GM23248 (cell line): ENCODE measurements at regions not wholly inside any gene's neighbourhood (a gene's known extent, or its start where the extent isn't known, plus 50 kb on each side); places are given as distances from the start of the nearest gene placed in this dataset.

Experiments used
- EZH2 ChIP-seq: fragments of 200-600 bp; sonication (generic); IDR thresholded peaks from 2 replicates; pipeline ENCODE4 v1.6.1; 2018; ENCODE audit warnings: antibody characterized with exemption, mild to moderate bottlenecking; ENCODE audit not compliant: insufficient read depth, poor library complexity, severe bottlenecking
- EZH2phosphoT487 ChIP-seq: fragments of 200-600 bp; sonication (generic); IDR thresholded peaks from 2 replicates; pipeline ENCODE4 v1.6.1; 2018; ENCODE audit warnings: antibody characterized with exemption, moderate library complexity, mild to moderate bottlenecking, low read depth; ENCODE audit not compliant: insufficient read depth

DNA sequence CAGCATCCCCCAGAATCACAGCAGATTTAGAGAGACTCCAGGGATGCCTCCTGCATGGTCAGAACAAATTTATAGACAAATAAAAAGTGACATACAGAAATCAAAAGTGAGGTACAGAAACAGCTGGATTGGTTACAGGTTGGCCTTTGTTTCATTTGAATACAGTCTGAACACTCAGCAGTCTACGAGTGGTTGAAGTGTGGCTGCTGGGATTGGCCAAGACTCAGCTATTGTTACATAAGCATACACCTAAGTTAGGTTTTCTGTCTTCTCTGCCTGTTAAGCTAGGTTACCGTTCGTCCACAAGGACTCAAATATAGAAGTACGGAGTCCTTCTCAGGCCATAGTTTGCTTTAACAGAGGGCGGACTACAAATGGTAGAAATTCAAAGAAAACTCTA lies 262.4 kb upstream of the SLC14A2 start:
- TF ChIP-seq EZH2phosphoT487, result no peak
- no peak for TF ChIP-seq EZH2
